Nephron progenitor cell (in vitro differentiated cells): ENCODE measurements at regions not wholly inside any gene's neighbourhood (a gene's known extent, or its start where the extent isn't known, plus 50 kb on each side); places are given as distances from the start of the nearest gene placed in this dataset.

Experiments used
- DNase-seq: peaks from one replicate; pipeline ENCODE4 v3.0.0; 2021
- H3K27ac Mint-ChIP-seq: 2 replicates; pipeline ENCODE4 v1.8.0; 2021; ENCODE audit warnings: mild to moderate bottlenecking, moderate library complexity, mixed read lengths
- H3K27me3 Mint-ChIP-seq: 2 replicates; pipeline ENCODE4 v1.8.0; 2021; ENCODE audit warnings: mild to moderate bottlenecking, low read depth, mixed read lengths; ENCODE audit not compliant: poor library complexity
- H3K36me3 Mint-ChIP-seq: 2 replicates; pipeline ENCODE4 v1.8.0; 2021; ENCODE audit warnings: low read depth, mixed read lengths
- H3K4me1 Mint-ChIP-seq: 2 replicates; pipeline ENCODE4 v1.8.0; 2021; ENCODE audit warnings: mixed read lengths
- H3K4me3 Mint-ChIP-seq: 2 replicates; pipeline ENCODE4 v1.8.0; 2021; ENCODE audit warnings: mild to moderate bottlenecking, moderate library complexity, mixed read lengths
- H3K9me3 Mint-ChIP-seq: 2 replicates; pipeline ENCODE4 v1.8.0; 2021; ENCODE audit warnings: mild to moderate bottlenecking, moderate library complexity, mixed read lengths
- TF ChIP-seq, protein P1 (sequence below): fragments of 200-600 bp; sonication (generic); IDR thresholded peaks from 2 replicates; pipeline ENCODE4 v1.5.0; 2021; ENCODE audit warnings: antibody characterized with exemption

DNA sequence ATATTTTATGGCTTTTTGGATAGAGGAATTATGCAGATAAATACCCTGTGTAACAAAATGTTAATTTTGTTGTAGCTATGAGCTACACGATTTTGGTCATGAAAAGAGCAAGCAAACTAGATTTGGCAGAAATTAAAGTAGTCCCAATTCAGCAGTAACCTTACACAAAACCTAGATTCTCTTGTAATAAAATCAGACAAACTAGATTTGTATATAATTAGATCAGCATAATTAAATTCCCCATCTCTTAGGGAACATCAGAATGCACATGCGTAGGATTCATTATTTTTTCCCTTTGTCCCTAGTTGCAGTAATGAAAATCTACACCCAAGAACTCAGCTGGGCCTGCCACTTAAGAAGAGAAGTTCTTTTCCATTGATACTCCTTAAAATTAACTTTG, 1879.2 kb upstream of the CDH9 start:
- no peak overlapping the region for H3K4me3 Mint-ChIP-seq
- TF ChIP-seq, protein P1, sequence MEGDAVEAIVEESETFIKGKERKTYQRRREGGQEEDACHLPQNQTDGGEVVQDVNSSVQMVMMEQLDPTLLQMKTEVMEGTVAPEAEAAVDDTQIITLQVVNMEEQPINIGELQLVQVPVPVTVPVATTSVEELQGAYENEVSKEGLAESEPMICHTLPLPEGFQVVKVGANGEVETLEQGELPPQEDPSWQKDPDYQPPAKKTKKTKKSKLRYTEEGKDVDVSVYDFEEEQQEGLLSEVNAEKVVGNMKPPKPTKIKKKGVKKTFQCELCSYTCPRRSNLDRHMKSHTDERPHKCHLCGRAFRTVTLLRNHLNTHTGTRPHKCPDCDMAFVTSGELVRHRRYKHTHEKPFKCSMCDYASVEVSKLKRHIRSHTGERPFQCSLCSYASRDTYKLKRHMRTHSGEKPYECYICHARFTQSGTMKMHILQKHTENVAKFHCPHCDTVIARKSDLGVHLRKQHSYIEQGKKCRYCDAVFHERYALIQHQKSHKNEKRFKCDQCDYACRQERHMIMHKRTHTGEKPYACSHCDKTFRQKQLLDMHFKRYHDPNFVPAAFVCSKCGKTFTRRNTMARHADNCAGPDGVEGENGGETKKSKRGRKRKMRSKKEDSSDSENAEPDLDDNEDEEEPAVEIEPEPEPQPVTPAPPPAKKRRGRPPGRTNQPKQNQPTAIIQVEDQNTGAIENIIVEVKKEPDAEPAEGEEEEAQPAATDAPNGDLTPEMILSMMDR, result no peak
- no peaks in the 10 kb centered on the region for H3K4me1 Mint-ChIP-seq

GRCh38 chr5:28914297-28914696, 1875.9 kb upstream of the CDH9 start:
- DNase-seq, result no peak
- Mint-ChIP-seq H3K27me3 (no peaks in the 10 kb centered on the region), H3K4me3 (no peak overlapping the region), H3K9me3 (no peaks in the 10 kb centered on the region), H3K27ac (no peak overlapping the region), H3K4me1 (no peaks in the 10 kb centered on the region), H3K36me3 (no peaks in the 10 kb centered on the region)
- TF ChIP-seq, protein P1, result no peak

More for the DNA sequence above, 1879.2 kb upstream of the CDH9 start:
- H3K9me3 Mint-ChIP-seq, result no peaks in the 10 kb centered on the region
- H3K27ac Mint-ChIP-seq, result no peak overlapping the region
- no peak for DNase-seq
- no peaks in the 10 kb centered on the region for H3K36me3 Mint-ChIP-seq
- H3K27me3 Mint-ChIP-seq, result no peaks in the 10 kb centered on the region

- Mint-ChIP-seq H3K27ac (no peak overlapping the region), H3K9me3 (no peaks in the 10 kb centered on the region), H3K4me3 (no peak overlapping the region), H3K27me3 (no peaks in the 10 kb centered on the region), H3K4me1 (no peaks in the 10 kb centered on the region), H3K36me3 (no peaks in the 10 kb centered on the region)
- no peak for DNase-seq
- TF ChIP-seq, protein P1, result no peak
These were observed 1865.3 kb upstream of the CDH9 start for GRCh38 chr5:28903643-28904042.

- TF ChIP-seq, protein P1, result no peak
- Mint-ChIP-seq H3K4me3 (no peak overlapping the region), H3K36me3 (no peaks in the 10 kb centered on the region), H3K4me1 (no peaks in the 10 kb centered on the region), H3K27me3 (no peaks in the 10 kb centered on the region), H3K9me3 (peaks cover 4% of the 10 kb centered on the region), H3K27ac (no peak overlapping the region)
- DNase-seq, result no peak
These were observed 1858.6 kb upstream of the CDH9 start for GRCh38 chr5:28896949-28897348.

DNA sequence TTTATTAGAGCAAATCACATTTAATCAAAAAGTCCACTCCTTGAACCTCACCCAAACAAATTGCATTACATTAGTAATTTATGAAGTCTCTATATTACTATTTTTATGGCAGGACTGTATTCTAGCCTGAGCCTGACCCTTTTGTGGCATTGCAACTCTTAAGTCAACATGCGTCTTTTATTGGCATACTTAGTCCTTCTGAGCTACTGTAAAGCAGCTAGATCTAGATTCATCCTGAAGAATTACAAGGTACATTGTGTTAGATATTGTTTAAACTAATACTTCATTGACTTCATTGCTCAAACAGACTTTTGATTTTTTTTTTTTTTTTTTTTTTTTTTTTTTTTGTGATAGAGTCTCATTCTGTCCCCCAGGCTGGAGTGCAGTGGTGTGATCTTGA, 1842.5 kb upstream of the CDH9 start:
- Mint-ChIP-seq H3K27ac (no peak overlapping the region), H3K27me3 (peaks cover 2% of the 10 kb centered on the region), H3K4me1 (no peaks in the 10 kb centered on the region), H3K36me3 (no peaks in the 10 kb centered on the region), H3K4me3 (no peak overlapping the region), H3K9me3 (peaks cover 22% of the 10 kb centered on the region)
- TF ChIP-seq, protein P1, result no peak
- DNase-seq, result no peak

- no peaks in the 10 kb centered on the region for H3K36me3 Mint-ChIP-seq
- peaks cover 2% of the 10 kb centered on the region for H3K27me3 Mint-ChIP-seq
- no peak for DNase-seq
- H3K4me1 Mint-ChIP-seq, result no peaks in the 10 kb centered on the region
- TF ChIP-seq, protein P1, result no peak
- H3K4me3 Mint-ChIP-seq, result no peak overlapping the region
- H3K9me3 Mint-ChIP-seq, result no peaks in the 10 kb centered on the region
- no peak overlapping the region for H3K27ac Mint-ChIP-seq
These were observed 1838.7 kb upstream of the CDH9 start for GRCh38 chr5:28877050-28877449.
